PC-3 (cell line): ENCODE measurements at regions not wholly inside any gene's neighbourhood (a gene's known extent, or its start where the extent isn't known, plus 50 kb on each side); places are given as distances from the start of the nearest gene placed in this dataset.

Experiments
- ATAC-seq: fragments of 200-7000 bp; cut with Tn5 transposase; 2 replicates; pipeline ENCODE4 v1.9.1; 2020; ENCODE audit warnings: mild to moderate bottlenecking, moderate library complexity
- BruUV-seq: library from RNA; stranded (reverse); fragments of 400-500 nt; replicated peaks from 2 replicates; lab custom pipeline; 2021; lab: Mats Ljungman, UMichigan
- CTCF ChIA-PET: fragments of 300-600 bp; sonication (Branson Sonifier 250); formaldehyde crosslinking; loops from one replicate; lab custom pipeline; 2022; ENCODE audit warnings: antibody characterized with exemption; lab: Charles Lee
- POLR2A ChIA-PET: fragments of 300-600 bp; sonication (Branson Sonifier 250); formaldehyde crosslinking; loops from one replicate; lab custom pipeline; 2022; ENCODE audit warnings: antibody characterized with exemption; ENCODE audit not compliant: unreplicated experiment; lab: Charles Lee
- DNase-seq: peaks from one replicate; pipeline ENCODE4 v3.0.0-alpha.2; 2015
- H2AFZ ChIP-seq: fragments of 300-600 bp; sonication (generic); 2 replicates; pipeline ENCODE4 v1.6.0; 2016; ENCODE audit warnings: antibody characterized with exemption, low read length
- H3F3A ChIP-seq: fragments of 300-600 bp; sonication (generic); one replicate; pipeline ENCODE4 v1.6.0; 2017; ENCODE audit warnings: antibody characterized with exemption, low read length, control low read depth, mild to moderate bottlenecking; ENCODE audit not compliant: unreplicated experiment
- H3K27ac ChIP-seq: fragments of 300-600 bp; sonication (generic); 2 replicates; pipeline ENCODE4 v1.5.1; 2016; ENCODE audit warnings: mild to moderate bottlenecking, low read length
- H3K27me3 ChIP-seq: fragments of 300-600 bp; sonication (generic); 2 replicates; pipeline ENCODE4 v1.6.1; 2016; ENCODE audit warnings: low read length, mixed read lengths
- H3K36me3 ChIP-seq: fragments of 300-600 bp; sonication (generic); 2 replicates; pipeline ENCODE4 v1.6.1; 2016; ENCODE audit warnings: low read depth, mixed run types, low read length, mixed read lengths
- H3K4me1 ChIP-seq: fragments of 300-600 bp; sonication (generic); 2 replicates; pipeline ENCODE4 v1.5.1; 2016; ENCODE audit warnings: low read length; ENCODE audit not compliant: insufficient read depth
- H3K4me2 ChIP-seq: fragments of 300-600 bp; sonication (generic); 2 replicates; pipeline ENCODE4 v1.6.0; 2016; ENCODE audit warnings: low read length
- H3K4me3 ChIP-seq: fragments of 300-600 bp; sonication (generic); 2 replicates; pipeline ENCODE4 v1.5.1; 2016; ENCODE audit warnings: mild to moderate bottlenecking, low read length, mixed read lengths
- H3K79me2 ChIP-seq: fragments of 300-600 bp; sonication (generic); 2 replicates; pipeline ENCODE4 v1.6.1; 2017; ENCODE audit warnings: low read length, mixed read lengths
- H3K9ac ChIP-seq: fragments of 300-600 bp; sonication (generic); 2 replicates; pipeline ENCODE4 v1.6.0; 2016; ENCODE audit warnings: mild to moderate bottlenecking, low read length
- H3K9me2 ChIP-seq: fragments of 300-600 bp; sonication (generic); replicated peaks from 2 replicates; pipeline ENCODE4 v1.6.1; 2016; ENCODE audit warnings: mixed run types, low read length, mixed read lengths
- H3K9me3 ChIP-seq: fragments of 300-600 bp; sonication (generic); 2 replicates; pipeline ENCODE4 v1.6.1; 2016; ENCODE audit warnings: low read length, mixed read lengths
- H4K20me1 ChIP-seq: fragments of 300-600 bp; sonication (generic); 2 replicates; pipeline ENCODE4 v1.6.1; 2016; ENCODE audit warnings: low read length, mixed read lengths
- EZH2 ChIP-seq: fragments of 300-600 bp; sonication (generic); IDR thresholded peaks from one replicate; pipeline ENCODE4 v1.6.1; 2017; ENCODE audit warnings: antibody characterized with exemption, mild to moderate bottlenecking, low read length; ENCODE audit not compliant: unreplicated experiment
- EZH2phosphoT487 ChIP-seq: fragments of 300-600 bp; sonication (generic); IDR thresholded peaks from 2 replicates; pipeline ENCODE4 v1.6.1; 2018; ENCODE audit warnings: mild to moderate bottlenecking, antibody characterized with exemption, low read length, borderline replicate concordance
- intact Hi-C: fragments of 100-400 bp; cut with micrococcal nuclease; formaldehyde crosslinking; loops from 2 replicates; pipeline ENCODE4 v1.9.0; 2023
- TF ChIP-seq, protein P1 (sequence below): fragments of 300-600 bp; sonication (generic); conservative IDR thresholded peaks from 2 replicates; pipeline ENCODE4 v1.5.1; 2017; ENCODE audit warnings: antibody characterized with exemption, low read depth, mild to moderate bottlenecking, low read length

- Histone ChIP-seq H3K27me3 (no peaks in the 10 kb centered on the region), H3K79me2 (no peaks in the 10 kb centered on the region), H3K36me3 (no peaks in the 10 kb centered on the region), H3K4me3 (no peak overlapping the region), H3K9me3 (0 out of 2 replicates have a peak, but pooled peaks cover 5% of the 10 kb centered on the region), H2AFZ (no peak overlapping the region), H3K9me2 (no peaks in the 10 kb centered on the region), H3K9ac (no peak overlapping the region), H3K4me2 (no peak overlapping the region), H4K20me1 (no peaks in the 10 kb centered on the region), H3K27ac (no peak overlapping the region), H3K4me1 (no peaks in the 10 kb centered on the region), H3F3A (no peaks in the 10 kb centered on the region)
- POLR2A ChIA-PET, result no interaction called here
- DNase-seq, result no peak
- no peak for ATAC-seq
- CTCF ChIA-PET, result no interaction called here
- BruUV-seq, result no TSS peak
- no peak for TF ChIP-seq EZH2
- TF ChIP-seq, protein P1, sequence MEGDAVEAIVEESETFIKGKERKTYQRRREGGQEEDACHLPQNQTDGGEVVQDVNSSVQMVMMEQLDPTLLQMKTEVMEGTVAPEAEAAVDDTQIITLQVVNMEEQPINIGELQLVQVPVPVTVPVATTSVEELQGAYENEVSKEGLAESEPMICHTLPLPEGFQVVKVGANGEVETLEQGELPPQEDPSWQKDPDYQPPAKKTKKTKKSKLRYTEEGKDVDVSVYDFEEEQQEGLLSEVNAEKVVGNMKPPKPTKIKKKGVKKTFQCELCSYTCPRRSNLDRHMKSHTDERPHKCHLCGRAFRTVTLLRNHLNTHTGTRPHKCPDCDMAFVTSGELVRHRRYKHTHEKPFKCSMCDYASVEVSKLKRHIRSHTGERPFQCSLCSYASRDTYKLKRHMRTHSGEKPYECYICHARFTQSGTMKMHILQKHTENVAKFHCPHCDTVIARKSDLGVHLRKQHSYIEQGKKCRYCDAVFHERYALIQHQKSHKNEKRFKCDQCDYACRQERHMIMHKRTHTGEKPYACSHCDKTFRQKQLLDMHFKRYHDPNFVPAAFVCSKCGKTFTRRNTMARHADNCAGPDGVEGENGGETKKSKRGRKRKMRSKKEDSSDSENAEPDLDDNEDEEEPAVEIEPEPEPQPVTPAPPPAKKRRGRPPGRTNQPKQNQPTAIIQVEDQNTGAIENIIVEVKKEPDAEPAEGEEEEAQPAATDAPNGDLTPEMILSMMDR, result no peak
- intact Hi-C loops, result loop anchor here (2.0 to 10.0 kb wide), 3 partner anchors 85 to 592 kb away; no protein-coding TSS in a partner anchor
Observed at GRCh38 chr21:27477296-27477695, 510.4 kb upstream of the ADAMTS5 start.

DNA sequence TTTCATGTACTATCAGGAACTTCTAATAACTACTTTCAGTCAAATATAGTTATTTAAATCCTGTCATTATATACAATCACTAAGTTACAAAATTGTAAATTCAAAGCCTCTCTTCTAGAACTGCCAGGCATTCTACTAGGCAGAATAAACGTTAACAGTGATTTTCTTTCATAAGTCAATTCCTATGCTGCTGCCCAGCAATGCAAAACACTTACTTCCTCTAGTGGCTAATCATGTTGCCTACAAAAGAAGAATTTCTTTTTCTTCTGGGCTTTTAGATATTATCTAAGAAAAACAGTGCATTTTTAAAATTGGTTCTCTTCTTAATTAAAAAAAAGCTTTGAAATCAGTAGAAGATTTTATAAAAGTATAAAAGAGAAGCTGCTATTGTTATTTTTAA lies 509.8 kb upstream of the ADAMTS5 start:
- POLR2A ChIA-PET, result no interaction called here
- CTCF ChIA-PET, result no interaction called here
- Histone ChIP-seq H3K4me2 (no peak overlapping the region), H3K27me3 (no peaks in the 10 kb centered on the region), H2AFZ (no peak overlapping the region), H3K9me3 (0 out of 2 replicates have a peak, but pooled peaks cover 5% of the 10 kb centered on the region), H4K20me1 (no peaks in the 10 kb centered on the region), H3K4me3 (no peak overlapping the region), H3K36me3 (no peaks in the 10 kb centered on the region), H3K79me2 (no peaks in the 10 kb centered on the region), H3K9me2 (no peaks in the 10 kb centered on the region), H3K9ac (no peak overlapping the region), H3F3A (no peaks in the 10 kb centered on the region), H3K4me1 (no peaks in the 10 kb centered on the region), H3K27ac (no peak overlapping the region)
- no peak for ATAC-seq
- TF ChIP-seq, protein P1, result peak; percentile 34; the same call in 1 of the 2 replicates
- no peak for TF ChIP-seq EZH2phosphoT487
- no peak for DNase-seq
- BruUV-seq, result no TSS peak
- intact Hi-C loops, result loop anchor here (2.0 to 10.0 kb wide), 3 partner anchors 86 to 592 kb away; no protein-coding TSS in a partner anchor

GRCh38 chr21:27475363-27475955 lies 508.6 kb upstream of the ADAMTS5 start:
- H3K79me2 ChIP-seq, result no peaks in the 10 kb centered on the region
- no peak overlapping the region for H3K27ac ChIP-seq
- H4K20me1 ChIP-seq, result no peaks in the 10 kb centered on the region
- POLR2A ChIA-PET, result no interaction called here
- ATAC-seq (no peak), DNase-seq (no peak)
- TF ChIP-seq, protein P1, result no peak
- TF ChIP-seq EZH2phosphoT487 (no peak), EZH2 (no peak)
- no peak overlapping the region for H3K4me3 ChIP-seq
- no peaks in the 10 kb centered on the region for H3K9me2 ChIP-seq
- H3F3A ChIP-seq, result no peaks in the 10 kb centered on the region
- BruUV-seq, result no TSS peak
- intact Hi-C loops, result loop anchor here (5.0 to 10.0 kb wide), 2 partner anchors 87 to 591 kb away; no protein-coding TSS in a partner anchor
- CTCF ChIA-PET, result no interaction called here
- H3K4me1 ChIP-seq, result no peaks in the 10 kb centered on the region
- 0 out of 2 replicates have a peak, but pooled peaks cover 8% of the 10 kb centered on the region for H3K9me3 ChIP-seq
- H2AFZ ChIP-seq, result no peak overlapping the region
- H3K4me2 ChIP-seq, result no peak overlapping the region
- no peak overlapping the region for H3K9ac ChIP-seq
- no peaks in the 10 kb centered on the region for H3K27me3 ChIP-seq
- H3K36me3 ChIP-seq, result no peaks in the 10 kb centered on the region
